GM19351 (cell line): ENCODE measurements at regions not wholly inside any gene's neighbourhood (a gene's known extent, or its start where the extent isn't known, plus 50 kb on each side); places are given as distances from the start of the nearest gene placed in this dataset.
A peak's percentile ranks its signal among the peaks of the same experiment; 100 is the strongest.

Experiments
- ATAC-seq: cut with Tn5 transposase; IDR thresholded peaks from one replicate; pipeline ENCODE4 v1.9.1; 2021; ENCODE audit warnings: mild to moderate bottlenecking, moderate library complexity; ENCODE audit not compliant: unreplicated experiment

GRCh38 chr10:10915215-10915614, 102.5 kb upstream of the CELF2 start:
- ATAC-seq, result no peak

DNA sequence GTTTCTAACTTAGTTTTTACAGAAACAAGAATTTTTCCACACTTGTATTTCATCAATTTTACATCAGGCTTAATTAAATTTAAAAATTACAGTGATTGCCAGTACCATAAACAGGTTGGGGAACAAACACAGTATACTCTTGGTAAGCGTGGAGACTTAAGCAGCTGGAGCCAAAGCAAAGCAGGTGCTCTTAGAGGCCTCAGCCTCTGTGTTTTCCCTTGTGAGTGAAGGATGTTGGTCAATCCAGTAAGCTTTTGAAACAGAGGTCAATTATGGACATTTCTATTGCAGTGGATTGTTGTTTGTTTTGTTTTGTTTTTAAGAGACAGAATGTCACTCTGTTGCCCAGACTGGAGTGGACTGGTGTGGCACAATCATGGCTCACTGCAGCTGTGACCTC, 100.6 kb upstream of the CELF2 start:
- ATAC-seq, result no peak

DNA sequence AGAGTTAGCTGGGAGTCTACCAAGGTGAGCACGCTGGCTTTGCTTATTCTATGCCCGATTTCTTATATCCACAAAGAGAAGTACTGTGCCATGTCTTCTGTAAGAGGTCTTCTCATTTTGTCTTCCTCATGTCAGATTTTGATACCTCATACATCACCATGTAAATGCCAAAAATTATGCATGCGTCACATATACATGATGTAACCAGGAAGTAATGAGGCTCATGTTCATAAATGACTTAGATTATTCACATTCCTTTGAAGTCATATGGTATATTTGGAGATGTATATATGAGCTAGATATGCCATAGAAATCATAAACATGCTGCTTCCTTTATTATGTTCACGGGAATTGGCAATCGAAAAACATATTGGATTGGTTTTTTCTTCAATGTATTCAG, 97.7 kb upstream of the CELF2 start:
- no peak for ATAC-seq

DNA sequence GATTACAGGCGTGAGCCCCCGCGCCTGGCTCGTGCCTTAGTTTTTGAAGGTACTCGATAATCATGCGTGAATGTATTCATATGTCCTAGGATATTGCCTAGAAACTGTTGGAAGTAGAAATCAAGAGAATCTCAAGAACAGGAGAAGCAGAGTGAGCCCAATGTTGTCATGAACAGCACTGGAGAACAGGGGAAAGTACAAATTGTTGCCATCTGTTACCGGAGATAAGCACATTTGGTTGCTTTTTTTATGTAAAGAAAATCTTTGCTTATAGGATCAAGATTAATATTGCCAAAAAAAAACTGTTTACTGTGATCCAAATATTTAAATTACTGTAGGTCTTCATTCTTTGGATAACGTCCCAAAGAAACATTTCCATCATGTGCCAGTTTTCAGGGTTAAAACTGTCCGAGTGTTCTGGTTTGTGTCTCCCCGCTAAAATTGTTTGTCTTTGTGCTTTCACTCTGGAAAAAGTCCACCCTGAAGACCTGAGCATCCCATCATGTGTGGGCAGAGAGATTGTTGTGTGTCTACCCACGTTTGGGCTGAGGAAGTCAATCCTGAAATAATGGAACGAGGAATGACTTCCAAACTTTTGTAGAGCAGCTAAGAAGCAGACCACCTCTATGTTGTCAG, 95.7 kb upstream of the CELF2 start:
- no peak for ATAC-seq

- ATAC-seq, result no peak
Measured at GRCh38 chr10:10923029-10923651, 94.5 kb upstream of the CELF2 start.

GRCh38 chr10:10925667-10926066, 92.0 kb upstream of the CELF2 start:
- no peak for ATAC-seq

GRCh38 chr10:10927608-10928007, 90.1 kb upstream of the CELF2 start:
- ATAC-seq, result no peak

- no peak for ATAC-seq
Measured at GRCh38 chr10:10930979-10931743, 86.5 kb upstream of the CELF2 start.

DNA sequence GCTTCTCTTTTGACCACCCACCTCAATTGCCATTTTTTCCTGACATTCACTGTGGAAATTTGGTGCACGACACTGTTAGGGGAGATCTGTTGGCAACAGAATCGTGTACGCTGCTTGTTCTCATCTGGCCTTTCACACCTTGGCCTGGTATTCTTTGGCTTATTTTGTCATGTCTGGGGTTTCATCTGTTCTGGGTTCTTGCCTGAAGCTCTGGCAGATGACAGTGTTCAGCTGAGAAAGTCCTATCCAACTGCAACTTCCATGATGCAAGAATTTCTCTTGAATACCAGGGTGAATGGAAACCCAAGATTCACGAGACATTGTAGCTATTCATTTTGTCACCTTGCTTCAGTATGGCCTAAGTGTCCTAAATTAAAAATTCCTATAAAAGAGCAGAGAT, 82.6 kb upstream of the CELF2 start:
- no peak for ATAC-seq

DNA sequence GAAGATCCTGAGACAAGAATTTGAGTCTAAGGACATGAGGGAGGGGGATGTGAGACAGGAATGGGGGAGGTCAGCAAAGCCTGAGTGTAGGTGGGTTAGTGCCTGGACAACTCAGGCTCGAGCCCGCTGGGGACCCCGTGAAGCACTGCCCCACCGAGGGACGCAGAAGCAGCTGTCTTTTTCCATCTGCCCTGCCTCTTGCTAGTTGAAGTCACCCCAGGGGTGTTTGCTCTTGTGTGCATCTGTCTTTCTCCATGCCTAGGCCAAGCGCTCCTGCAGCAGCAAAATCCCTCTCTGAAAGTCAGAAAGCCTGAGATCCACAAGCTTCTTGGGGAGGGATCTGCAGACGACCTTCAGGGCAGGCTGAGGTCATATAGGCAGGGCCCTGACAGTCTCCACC, 79.0 kb upstream of the CELF2 start:
- ATAC-seq, result no peak

GRCh38 chr10:10941127-10941730, 76.4 kb upstream of the CELF2 start:
- ATAC-seq, result no peak

- no peak for ATAC-seq
Measured at GRCh38 chr10:10942441-10942840, 75.2 kb upstream of the CELF2 start.

- no peak for ATAC-seq
Measured at GRCh38 chr10:10946081-10946480, 71.6 kb upstream of the CELF2 start.

DNA sequence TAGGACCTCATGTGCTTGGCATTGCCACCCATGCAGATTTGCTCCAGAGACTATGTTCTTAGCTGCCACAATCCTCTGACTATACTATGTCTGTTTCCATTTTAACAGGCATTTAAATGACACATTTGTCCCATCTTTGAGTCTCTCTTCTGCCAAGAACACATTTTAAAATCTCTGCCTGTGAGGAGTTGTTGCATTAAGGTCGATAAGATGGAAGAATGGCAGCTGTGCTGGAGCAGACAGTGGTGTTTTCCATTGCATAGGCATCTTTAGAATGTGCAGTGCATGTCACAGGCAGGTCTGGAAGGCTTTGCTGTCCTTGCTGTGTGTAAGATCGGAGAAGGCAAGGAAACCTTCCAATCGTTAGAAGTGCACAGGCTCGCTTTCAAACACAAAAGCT, 70.9 kb upstream of the CELF2 start:
- ATAC-seq, result no peak

- ATAC-seq, result no peak
Measured at GRCh38 chr10:10951675-10952074, 66.0 kb upstream of the CELF2 start.

DNA sequence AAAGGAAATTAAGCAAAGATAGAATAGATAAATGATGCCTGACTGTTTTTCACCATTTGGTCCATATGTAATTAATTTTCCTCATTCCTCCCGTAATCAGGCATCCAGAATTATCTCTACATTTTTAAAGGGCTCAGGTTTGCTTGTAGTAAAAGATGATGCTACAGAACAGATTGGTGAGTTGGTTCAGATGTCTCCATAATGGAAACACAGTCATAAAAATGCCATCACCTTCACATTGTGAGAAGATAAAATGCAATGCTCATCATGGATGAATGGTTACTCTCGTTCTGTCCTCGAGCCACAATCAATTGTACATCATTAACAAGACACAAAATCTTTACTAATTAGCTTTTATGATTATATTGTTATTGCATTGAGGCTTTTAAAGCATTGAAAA, 64.9 kb upstream of the CELF2 start:
- ATAC-seq, result no peak

DNA sequence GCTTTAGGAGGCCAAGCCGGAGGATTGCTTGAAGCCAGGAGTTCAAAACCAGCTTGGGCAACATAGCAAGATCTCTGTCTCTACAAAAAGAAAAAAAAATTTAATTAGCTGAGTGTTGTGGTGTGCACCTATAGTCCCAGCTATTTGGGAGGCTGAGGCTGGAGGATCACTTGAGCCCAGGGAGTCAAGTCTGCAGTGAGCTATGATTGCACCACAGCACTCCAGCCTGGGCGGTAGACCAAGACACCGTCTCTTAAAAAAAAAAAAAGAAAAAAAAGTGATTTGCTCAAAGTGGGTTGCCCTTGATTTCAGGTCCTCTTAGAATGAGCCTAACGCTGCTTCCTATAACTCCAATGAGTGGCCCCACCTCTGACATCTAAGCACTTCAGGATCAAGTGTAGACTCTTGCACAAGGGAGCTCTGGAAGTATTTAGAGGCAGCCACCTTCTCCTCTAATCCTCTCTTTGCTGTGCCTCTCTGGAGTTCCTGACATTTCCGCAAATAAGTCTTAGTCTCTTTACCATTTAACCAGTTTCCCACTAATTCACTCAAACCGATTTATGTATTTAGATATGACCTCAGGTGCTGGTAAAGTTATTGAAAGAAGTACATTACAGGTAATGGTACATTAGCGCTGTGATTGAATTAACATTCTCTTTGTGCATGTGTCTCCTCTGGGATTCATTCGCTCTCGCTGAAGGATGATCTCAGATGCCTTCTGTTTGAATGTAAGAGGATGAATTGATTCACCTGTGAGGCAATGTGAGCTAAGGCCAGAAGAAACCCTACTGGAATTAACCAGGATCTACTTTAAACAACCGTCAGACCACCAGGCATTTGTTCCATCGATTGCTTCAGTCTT, 60.8 kb upstream of the CELF2 start:
- ATAC-seq, result no peak

- no peak for ATAC-seq
Measured at GRCh38 chr10:10958041-10958440, 59.6 kb upstream of the CELF2 start.

- peak; percentile 90 for ATAC-seq
Measured at GRCh38 chr10:10959666-10960065, 58.0 kb upstream of the CELF2 start.

DNA sequence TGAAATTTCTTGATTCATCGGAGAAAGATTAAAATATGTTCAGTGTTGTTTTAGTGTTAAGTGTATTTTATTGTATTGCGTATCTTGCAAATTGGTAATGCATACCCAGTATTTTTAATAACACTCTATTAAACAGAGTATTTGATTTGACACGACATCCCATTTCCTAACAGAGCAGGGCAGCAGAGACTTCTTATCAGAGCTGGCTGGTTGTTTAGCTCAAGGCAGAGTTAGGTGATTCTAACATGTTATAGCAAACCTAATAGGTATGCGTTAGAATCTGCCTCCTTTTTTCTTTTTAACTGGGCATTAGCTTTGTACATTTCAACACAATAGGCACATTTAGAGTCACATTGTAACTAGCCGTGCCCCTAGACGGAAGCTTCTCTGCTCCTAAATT, 57.1 kb upstream of the CELF2 start:
- no peak for ATAC-seq

DNA sequence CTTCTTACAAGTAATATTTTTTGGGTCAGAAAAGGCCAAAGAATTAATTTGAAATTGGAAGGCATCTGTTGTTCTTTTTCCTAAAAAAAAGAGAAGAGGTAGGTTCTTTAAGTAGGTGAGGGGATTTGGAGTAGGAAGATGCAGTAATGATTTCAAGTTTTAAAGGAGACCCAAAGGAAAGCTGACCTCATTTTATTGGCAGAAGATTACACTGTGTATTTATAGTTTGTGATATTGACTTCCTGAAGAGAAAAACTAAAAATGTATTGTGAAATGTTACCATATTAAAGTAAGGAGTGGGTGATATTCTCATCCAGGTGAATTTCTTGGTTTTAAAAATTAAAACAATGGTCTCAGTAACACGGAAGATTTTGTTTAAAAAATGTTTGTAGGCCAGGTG, 56.6 kb upstream of the CELF2 start:
- ATAC-seq, result no peak
